Body of pancreas (tissue), 4 donors: ENCODE measurements at regions not wholly inside any gene's neighbourhood (a gene's known extent, or its start where the extent isn't known, plus 50 kb on each side); places are given as distances from the start of the nearest gene placed in this dataset.
"Not testable (repeated sequence)": the region's sequence is repeated elsewhere in the genome, so short reads cannot be mapped to it uniquely, and the experiment has no call there.

Experiments
- ATAC-seq: fragments of 150-250 bp; one replicate; pipeline ENCODE4 v1.9.1; 2016
- DNase-seq, 4 donors: peaks; one replicate each; pipeline ENCODE4 v3.0.0-alpha.2; 2019
- H3K27ac ChIP-seq, 4 donors: fragments of 200-600 bp; sonication (generic); 1 replicate in 3 of 4; 2 replicates in 1 of 4; pipeline versions ENCODE4 v1.5.1 to v1.6.1; 2016 to 2019; ENCODE audit warnings: mild to moderate bottlenecking in 1 of 4, mixed read lengths in 1 of 4, moderate library complexity in 1 of 4
- H3K27me3 ChIP-seq, 2 donors: fragments of 200-600 bp; sonication (generic); one replicate each; pipeline ENCODE4 v1.6.0; 2016; ENCODE audit warnings: mild to moderate bottlenecking in 1 of 2
- H3K36me3 ChIP-seq, 2 donors: fragments of 200-600 bp; sonication (generic); replicated peaks in 1 of 2; 2 replicates each; pipeline ENCODE4 v1.5.1; 2016; ENCODE audit warnings: low read depth in 2 of 2; ENCODE audit not compliant: insufficient read depth in 1 of 2
- H3K4me1 ChIP-seq: fragments of 200-600 bp; sonication (generic); one replicate; pipeline ENCODE4 v1.6.0; 2016
- H3K4me3 ChIP-seq, 2 donors: fragments of 200-600 bp; sonication (generic); 1 replicate in 1 of 2; 2 replicates in 1 of 2; pipeline ENCODE4 v1.5.1; 2016 to 2019
- H3K9me3 ChIP-seq, 3 donors: fragments of 200-600 bp; sonication (generic); 1 replicate in 2 of 3; 2 replicates in 1 of 3; pipeline ENCODE4 v1.5.1; 2016
- POLR2A ChIP-seq, 3 donors: fragments of 450-650 bp; IDR thresholded peaks; one replicate each; pipeline ENCODE4 v1.6.1; 2016; ENCODE audit warnings: antibody characterized with exemption in 3 of 3, mild to moderate bottlenecking in 2 of 3
- WGBS, 2 donors: methylation state at CpG; one replicate each; pipeline ENCODE4 v1.1.5; 2017; 5-methylcytosine and 5-hydroxymethylcytosine counted together
- intact Hi-C: fragments of 100-400 bp; cut with DNase I; formaldehyde crosslinking; loops from one replicate; pipeline ENCODE4 v1.15.1; 2023
- TF ChIP-seq, protein P1 (sequence below), 7 experiments: fragments of 450-650 bp in 4 of 7; fragments of 200-600 bp in 3 of 7; sonication (generic) in 3 of 7; IDR thresholded peaks; one replicate each; pipeline ENCODE4 v1.5.1; 2016 to 2019; ENCODE audit warnings: antibody characterized with exemption in 7 of 7

DNA sequence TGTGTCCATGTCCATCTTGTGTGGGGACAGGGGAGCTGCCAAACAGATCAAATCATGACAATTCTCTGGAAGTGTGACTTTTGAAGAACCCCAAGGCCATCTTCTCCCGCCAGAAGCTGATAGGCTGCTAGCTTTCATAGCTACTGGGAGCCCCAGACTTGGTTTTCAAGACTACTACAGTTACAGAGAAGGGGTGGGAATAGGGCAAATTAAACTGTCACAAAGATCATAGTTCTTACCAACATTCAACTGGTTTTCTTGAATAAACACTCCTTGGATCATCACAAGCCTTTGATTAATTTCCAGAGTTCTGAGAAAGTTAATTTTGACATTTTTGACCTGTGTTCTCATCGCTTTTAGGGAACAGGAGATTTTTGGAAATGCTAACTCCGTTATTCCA, 67.8 kb upstream of the FARP1 start:
- ATAC-seq (no peak), DNase-seq (no peak)
- H3K27me3 ChIP-seq, result no peaks in the 10 kb centered on the region
- no peaks in the 10 kb centered on the region for H3K36me3 ChIP-seq
- intact Hi-C loops, result no loop called here
- no peaks in the 10 kb centered on the region for H3K9me3 ChIP-seq
- no peak overlapping the region for H3K4me3 ChIP-seq
- no peaks in the 10 kb centered on the region for H3K4me1 ChIP-seq
- no peak for TF ChIP-seq POLR2A (IDR thresholded peaks at IDR 0.05)
- TF ChIP-seq, protein P1, sequence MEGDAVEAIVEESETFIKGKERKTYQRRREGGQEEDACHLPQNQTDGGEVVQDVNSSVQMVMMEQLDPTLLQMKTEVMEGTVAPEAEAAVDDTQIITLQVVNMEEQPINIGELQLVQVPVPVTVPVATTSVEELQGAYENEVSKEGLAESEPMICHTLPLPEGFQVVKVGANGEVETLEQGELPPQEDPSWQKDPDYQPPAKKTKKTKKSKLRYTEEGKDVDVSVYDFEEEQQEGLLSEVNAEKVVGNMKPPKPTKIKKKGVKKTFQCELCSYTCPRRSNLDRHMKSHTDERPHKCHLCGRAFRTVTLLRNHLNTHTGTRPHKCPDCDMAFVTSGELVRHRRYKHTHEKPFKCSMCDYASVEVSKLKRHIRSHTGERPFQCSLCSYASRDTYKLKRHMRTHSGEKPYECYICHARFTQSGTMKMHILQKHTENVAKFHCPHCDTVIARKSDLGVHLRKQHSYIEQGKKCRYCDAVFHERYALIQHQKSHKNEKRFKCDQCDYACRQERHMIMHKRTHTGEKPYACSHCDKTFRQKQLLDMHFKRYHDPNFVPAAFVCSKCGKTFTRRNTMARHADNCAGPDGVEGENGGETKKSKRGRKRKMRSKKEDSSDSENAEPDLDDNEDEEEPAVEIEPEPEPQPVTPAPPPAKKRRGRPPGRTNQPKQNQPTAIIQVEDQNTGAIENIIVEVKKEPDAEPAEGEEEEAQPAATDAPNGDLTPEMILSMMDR (IDR thresholded peaks at IDR 0.05), result no peak
- no peak overlapping the region for H3K27ac ChIP-seq
- 48 to 55% methylated on average over 3 of the region's 3 CpGs for WGBS, 2 donors

DNA sequence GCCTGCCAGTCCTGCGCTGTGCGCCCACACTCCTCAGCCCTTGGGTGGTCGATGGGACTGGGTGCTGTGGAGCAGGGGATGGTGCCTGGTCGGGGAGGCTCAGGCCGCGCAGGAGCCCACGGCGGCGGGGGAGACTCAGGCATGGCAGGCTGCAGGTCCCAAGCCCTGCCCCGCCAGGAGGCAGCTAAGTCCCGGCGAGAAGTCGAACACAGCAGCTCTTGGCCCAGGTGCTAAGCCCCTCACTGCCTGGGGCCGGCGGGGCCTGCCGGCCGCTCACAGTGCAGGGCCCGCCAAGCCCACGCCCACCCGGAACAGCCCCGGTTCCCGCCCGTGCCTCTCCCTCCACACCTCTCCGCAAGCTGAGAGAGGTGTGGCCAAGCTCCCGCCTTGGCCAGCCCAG, 66.6 kb upstream of the FARP1 start:
- DNase-seq, H3K27me3 ChIP-seq, H3K27ac ChIP-seq, H3K4me1 ChIP-seq, ATAC-seq, intact Hi-C loops, H3K9me3 ChIP-seq, H3K4me3 ChIP-seq, H3K36me3 ChIP-seq: not testable (repeated sequence)
- WGBS, 2 donors, result 89 to 90% methylated on average over 5 to 17 of the region's 25 CpGs

DNA sequence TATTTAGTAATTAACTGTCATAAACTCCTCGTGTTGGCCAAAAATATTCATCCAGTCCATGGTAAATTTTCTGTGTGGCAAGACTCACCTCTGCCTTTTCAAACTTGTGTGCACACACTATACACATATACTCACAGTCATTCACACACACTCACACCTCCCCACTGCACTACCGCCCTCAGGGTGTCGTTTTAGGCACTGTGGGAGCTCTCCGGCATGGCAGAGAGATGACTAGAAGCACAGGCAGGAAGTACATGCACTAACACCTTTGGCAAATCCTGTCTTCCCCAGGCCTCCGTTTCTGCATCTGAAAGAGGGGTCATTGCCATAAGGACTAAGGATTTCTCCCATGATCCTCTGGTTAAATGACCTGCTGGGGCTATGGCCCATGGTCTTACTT, 62.6 kb upstream of the FARP1 start:
- H3K4me1 ChIP-seq, result no peaks in the 10 kb centered on the region
- intact Hi-C loops, result no loop called here
- 68 to 71% methylated on average over 5 of the region's 5 CpGs for WGBS, 2 donors

DNA sequence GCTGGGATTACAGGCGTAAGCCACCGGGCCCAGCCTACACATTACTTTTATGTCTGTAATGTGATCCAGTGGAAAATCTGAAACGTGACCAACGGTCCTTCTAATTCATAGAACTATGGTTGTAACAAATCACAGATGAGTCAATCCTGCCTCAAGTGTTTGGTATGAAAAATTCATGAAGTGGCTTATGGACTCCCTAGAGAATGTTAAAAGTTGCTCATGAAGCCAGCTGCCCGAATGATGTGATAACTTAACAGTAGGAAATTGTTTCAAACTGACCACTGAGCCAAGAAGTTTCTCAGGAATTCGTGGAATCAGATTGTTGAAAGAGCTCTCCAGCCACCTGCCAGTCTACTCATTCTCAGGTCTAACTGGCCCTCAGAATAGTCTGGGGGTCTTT, 59.4 kb upstream of the FARP1 start:
- DNase-seq, result no peak
- no peaks in the 10 kb centered on the region for H3K9me3 ChIP-seq
- ATAC-seq, result peak; percentile 55
- H3K36me3 ChIP-seq, result no peaks in the 10 kb centered on the region
- no peak overlapping the region for H3K27ac ChIP-seq
- no peak overlapping the region for H3K4me3 ChIP-seq
- TF ChIP-seq, protein P1 (IDR thresholded peaks at IDR 0.05), result no peak
- TF ChIP-seq POLR2A (IDR thresholded peaks at IDR 0.05), result no peak
- no peaks in the 10 kb centered on the region for H3K27me3 ChIP-seq
- intact Hi-C loops, result no loop called here
- H3K4me1 ChIP-seq, result no peaks in the 10 kb centered on the region
- 56 to 61% methylated on average over 6 of the region's 6 CpGs for WGBS, 2 donors

More for the DNA sequence above, 62.6 kb upstream of the FARP1 start:
- no peak for ATAC-seq
- H3K27me3 ChIP-seq, result no peaks in the 10 kb centered on the region
- H3K4me3 ChIP-seq, result no peak overlapping the region
- DNase-seq, result no peak
- TF ChIP-seq, protein P1 (IDR thresholded peaks at IDR 0.05), result no peak
- TF ChIP-seq POLR2A (IDR thresholded peaks at IDR 0.05), result no peak
- no peaks in the 10 kb centered on the region for H3K9me3 ChIP-seq
- H3K36me3 ChIP-seq, result no peaks in the 10 kb centered on the region
- H3K27ac ChIP-seq, result no peak overlapping the region

DNA sequence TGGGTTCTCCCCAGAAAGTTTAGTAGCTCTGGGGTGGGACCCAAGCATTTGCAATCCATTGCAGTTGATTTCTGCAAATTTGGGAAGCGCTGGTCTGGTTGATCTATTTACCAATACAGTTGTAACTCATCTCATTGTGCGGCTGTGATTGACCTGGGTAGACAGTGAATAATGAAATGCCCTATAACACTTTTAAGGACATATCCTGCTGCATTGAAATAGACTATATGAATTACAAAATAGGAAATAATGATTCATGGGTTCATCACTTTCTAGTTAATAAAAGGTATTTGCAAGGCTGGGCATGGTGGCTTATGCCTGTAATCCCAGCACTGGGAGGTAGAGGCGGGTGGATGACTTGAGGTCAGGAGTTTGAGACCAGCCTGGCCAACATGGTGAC, 59.0 kb upstream of the FARP1 start:
- H3K27ac ChIP-seq, result no peak overlapping the region
- TF ChIP-seq, protein P1 (IDR thresholded peaks at IDR 0.05), result no peak
- TF ChIP-seq POLR2A (IDR thresholded peaks at IDR 0.05), result no peak
- no peaks in the 10 kb centered on the region for H3K9me3 ChIP-seq
- intact Hi-C loops, result no loop called here
- no peaks in the 10 kb centered on the region for H3K27me3 ChIP-seq
- WGBS, 2 donors, result 88 to 90% methylated on average over 3 of the region's 3 CpGs
- ATAC-seq (no peak), DNase-seq (no peak)
- H3K4me3 ChIP-seq, result no peak overlapping the region
- H3K36me3 ChIP-seq, result no peaks in the 10 kb centered on the region
- no peaks in the 10 kb centered on the region for H3K4me1 ChIP-seq
